ENCODE measurements at regions not wholly inside any gene's neighbourhood (a gene's known extent, or its start where the extent isn't known, plus 50 kb on each side); places are given as distances from the start of the nearest gene placed in this dataset.

DNA sequence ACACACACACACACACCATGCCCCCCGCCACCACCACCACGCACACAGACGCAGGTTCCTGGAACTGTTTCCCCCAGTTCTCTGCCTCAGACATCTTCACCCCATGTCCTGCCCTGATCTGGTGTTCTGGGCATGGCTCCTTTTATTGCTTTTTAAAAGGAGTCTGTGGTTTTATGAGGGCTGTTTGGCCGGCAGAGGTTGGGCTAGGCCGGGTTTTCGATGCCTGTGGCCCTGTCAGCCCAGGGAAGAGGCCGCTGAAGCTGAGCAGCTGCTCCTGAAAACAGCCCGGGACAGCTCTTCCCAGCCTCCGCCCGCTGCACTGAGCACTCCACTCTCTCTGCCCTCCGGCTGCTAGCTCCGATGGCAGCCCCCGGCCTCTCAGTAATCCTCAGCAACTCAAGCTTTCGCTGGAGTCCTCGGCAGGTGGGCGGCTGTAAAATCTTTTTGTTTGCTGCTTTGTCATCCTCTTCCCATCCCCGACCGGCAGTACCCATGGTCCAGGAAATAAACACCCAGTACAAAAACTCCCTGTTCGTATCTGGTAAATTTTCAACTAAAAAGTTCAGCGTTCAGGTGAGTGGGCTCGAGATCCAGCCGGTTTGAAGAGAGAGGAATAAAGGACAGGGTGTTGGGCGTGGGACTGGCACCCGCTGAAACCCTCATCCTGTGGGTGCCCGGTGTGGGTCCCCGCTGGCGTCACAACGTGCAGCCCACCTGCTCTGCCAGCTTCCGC is 103.0 kb upstream of the ERCC6L2 start:
- intact Hi-C loops (cut with micrococcal nuclease), result no loop called here
- Histone ChIP-seq H3K79me2 (ENCODE audit: control insufficient read depth, insufficient read depth, low read length) (no peaks in the 10 kb centered on the region), H3K4me2 (ENCODE audit: insufficient read depth, low read length) (no peak overlapping the region), H3K36me3 (ENCODE audit: control insufficient read depth, insufficient read depth, low read length) (no peaks in the 10 kb centered on the region), H3K4me1 (replicated peaks in 1 of 2; ENCODE audit: control insufficient read depth in 2 of 2, insufficient read depth in 2 of 2, low read length in 2 of 2) (peaks cover 0 to 4% of the 10 kb centered on the region in 2 experiments; a peak in 1 of 5 replicates), H3K9me1 (ENCODE audit: control insufficient read depth, insufficient read depth, low read length) (no peaks in the 10 kb centered on the region), H3K9ac (ENCODE audit: insufficient read depth in 1 of 2, low read depth in 2 of 2, low read length in 2 of 2) (no peak overlapping the region), H3K27me3 (ENCODE audit: control insufficient read depth in 2 of 2, insufficient read depth in 2 of 2, low read length in 2 of 2) (peaks cover 28 to 56% of the 10 kb centered on the region in 2 experiments), H3K4me3 (no peak overlapping the region), H2AFZ (ENCODE audit: low read depth, low read length) (no peak overlapping the region), H3K9me3 (replicated peaks; ENCODE audit: control insufficient read depth, insufficient read depth, low read depth, low read length) (no peaks in the 10 kb centered on the region), H3K27ac (ENCODE audit: extremely low read depth, low read depth, low read length) (no peak overlapping the region), H4K20me1 (replicated peaks; ENCODE audit: control insufficient read depth, insufficient read depth, low read length) (no peaks in the 10 kb centered on the region)
- ChIA-PET POLR2A (interaction anchor here (0.6 to 1.6 kb wide), 3 partner anchors 9 to 10 kb away, joined by 3 to 4 read pairs (median 3); no protein-coding TSS in a partner anchor), CTCF (ENCODE audit: low intra/inter-chr PET ratio) (interaction anchor here (0.5 kb wide), 1 partner anchor 544 kb away, joined by 4 read pairs; no protein-coding TSS in a partner anchor)
- TF ChIP-seq, protein P1, sequence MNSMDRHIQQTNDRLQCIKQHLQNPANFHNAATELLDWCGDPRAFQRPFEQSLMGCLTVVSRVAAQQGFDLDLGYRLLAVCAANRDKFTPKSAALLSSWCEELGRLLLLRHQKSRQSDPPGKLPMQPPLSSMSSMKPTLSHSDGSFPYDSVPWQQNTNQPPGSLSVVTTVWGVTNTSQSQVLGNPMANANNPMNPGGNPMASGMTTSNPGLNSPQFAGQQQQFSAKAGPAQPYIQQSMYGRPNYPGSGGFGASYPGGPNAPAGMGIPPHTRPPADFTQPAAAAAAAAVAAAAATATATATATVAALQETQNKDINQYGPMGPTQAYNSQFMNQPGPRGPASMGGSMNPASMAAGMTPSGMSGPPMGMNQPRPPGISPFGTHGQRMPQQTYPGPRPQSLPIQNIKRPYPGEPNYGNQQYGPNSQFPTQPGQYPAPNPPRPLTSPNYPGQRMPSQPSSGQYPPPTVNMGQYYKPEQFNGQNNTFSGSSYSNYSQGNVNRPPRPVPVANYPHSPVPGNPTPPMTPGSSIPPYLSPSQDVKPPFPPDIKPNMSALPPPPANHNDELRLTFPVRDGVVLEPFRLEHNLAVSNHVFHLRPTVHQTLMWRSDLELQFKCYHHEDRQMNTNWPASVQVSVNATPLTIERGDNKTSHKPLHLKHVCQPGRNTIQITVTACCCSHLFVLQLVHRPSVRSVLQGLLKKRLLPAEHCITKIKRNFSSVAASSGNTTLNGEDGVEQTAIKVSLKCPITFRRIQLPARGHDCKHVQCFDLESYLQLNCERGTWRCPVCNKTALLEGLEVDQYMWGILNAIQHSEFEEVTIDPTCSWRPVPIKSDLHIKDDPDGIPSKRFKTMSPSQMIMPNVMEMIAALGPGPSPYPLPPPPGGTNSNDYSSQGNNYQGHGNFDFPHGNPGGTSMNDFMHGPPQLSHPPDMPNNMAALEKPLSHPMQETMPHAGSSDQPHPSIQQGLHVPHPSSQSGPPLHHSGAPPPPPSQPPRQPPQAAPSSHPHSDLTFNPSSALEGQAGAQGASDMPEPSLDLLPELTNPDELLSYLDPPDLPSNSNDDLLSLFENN (IDR thresholded peaks at IDR 0.05; ENCODE audit: low read depth in 2 of 2, low read length in 2 of 2), result no peak
- no peak for TF ChIP-seq TBL1XR1 (IDR thresholded peaks at IDR 0.05; ENCODE audit: low read length in 2 of 2)
- TF ChIP-seq, protein P2, sequence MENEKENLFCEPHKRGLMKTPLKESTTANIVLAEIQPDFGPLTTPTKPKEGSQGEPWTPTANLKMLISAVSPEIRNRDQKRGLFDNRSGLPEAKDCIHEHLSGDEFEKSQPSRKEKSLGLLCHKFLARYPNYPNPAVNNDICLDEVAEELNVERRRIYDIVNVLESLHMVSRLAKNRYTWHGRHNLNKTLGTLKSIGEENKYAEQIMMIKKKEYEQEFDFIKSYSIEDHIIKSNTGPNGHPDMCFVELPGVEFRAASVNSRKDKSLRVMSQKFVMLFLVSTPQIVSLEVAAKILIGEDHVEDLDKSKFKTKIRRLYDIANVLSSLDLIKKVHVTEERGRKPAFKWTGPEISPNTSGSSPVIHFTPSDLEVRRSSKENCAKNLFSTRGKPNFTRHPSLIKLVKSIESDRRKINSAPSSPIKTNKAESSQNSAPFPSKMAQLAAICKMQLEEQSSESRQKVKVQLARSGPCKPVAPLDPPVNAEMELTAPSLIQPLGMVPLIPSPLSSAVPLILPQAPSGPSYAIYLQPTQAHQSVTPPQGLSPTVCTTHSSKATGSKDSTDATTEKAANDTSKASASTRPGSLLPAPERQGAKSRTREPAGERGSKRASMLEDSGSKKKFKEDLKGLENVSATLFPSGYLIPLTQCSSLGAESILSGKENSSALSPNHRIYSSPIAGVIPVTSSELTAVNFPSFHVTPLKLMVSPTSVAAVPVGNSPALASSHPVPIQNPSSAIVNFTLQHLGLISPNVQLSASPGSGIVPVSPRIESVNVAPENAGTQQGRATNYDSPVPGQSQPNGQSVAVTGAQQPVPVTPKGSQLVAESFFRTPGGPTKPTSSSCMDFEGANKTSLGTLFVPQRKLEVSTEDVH (IDR thresholded peaks at IDR 0.05; ENCODE audit: low read depth, partially characterized antibody), result no peak
- no peak for TF ChIP-seq POLR2G (IDR thresholded peaks at IDR 0.05; ENCODE audit: low read depth, low read length)
- TF ChIP-seq ZNF780A (CRISPR knock-in tag; IDR thresholded peaks at IDR 0.05), result no peak
- TF ChIP-seq ZNF77 (CRISPR knock-in tag; IDR thresholded peaks at IDR 0.05), result no peak
- no peak for TF ChIP-seq FOXJ2 (tag; IDR thresholded peaks at IDR 0.05)
- no peak for TF ChIP-seq ZBED1 (IDR thresholded peaks at IDR 0.05)
- TF ChIP-seq, protein P3, sequence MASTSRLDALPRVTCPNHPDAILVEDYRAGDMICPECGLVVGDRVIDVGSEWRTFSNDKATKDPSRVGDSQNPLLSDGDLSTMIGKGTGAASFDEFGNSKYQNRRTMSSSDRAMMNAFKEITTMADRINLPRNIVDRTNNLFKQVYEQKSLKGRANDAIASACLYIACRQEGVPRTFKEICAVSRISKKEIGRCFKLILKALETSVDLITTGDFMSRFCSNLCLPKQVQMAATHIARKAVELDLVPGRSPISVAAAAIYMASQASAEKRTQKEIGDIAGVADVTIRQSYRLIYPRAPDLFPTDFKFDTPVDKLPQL (IDR thresholded peaks at IDR 0.05; ENCODE audit: extremely low read depth, insufficient read length), result no peak
- TF ChIP-seq ILK (tag; IDR thresholded peaks at IDR 0.05; ENCODE audit: borderline replicate concordance, low read depth), result no peak
- TF ChIP-seq ZNF583 (CRISPR knock-in tag; IDR thresholded peaks at IDR 0.05), result no peak
- TF ChIP-seq, protein P4, sequence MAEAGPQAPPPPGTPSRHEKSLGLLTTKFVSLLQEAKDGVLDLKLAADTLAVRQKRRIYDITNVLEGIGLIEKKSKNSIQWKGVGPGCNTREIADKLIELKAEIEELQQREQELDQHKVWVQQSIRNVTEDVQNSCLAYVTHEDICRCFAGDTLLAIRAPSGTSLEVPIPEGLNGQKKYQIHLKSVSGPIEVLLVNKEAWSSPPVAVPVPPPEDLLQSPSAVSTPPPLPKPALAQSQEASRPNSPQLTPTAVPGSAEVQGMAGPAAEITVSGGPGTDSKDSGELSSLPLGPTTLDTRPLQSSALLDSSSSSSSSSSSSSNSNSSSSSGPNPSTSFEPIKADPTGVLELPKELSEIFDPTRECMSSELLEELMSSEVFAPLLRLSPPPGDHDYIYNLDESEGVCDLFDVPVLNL (CRISPR knock-in tag; IDR thresholded peaks at IDR 0.05; ENCODE audit: low read depth), result no peak
- no peak for TF ChIP-seq ZNF253 (CRISPR knock-in tag; conservative IDR thresholded peaks at IDR 0.05)
- TF ChIP-seq ARNT (IDR thresholded peaks at IDR 0.05), result no peak
- TF ChIP-seq JUNB (CRISPR knock-in tag; conservative IDR thresholded peaks at IDR 0.05), result no peak
- 10% methylated on average over 28 of the region's 29 CpGs for whole genome bisulfite sequencing (ENCODE audit: insufficient coverage, low coverage, missing lambda C conversion rate)
- ATAC-seq (no peak), FAIRE-seq (no peak), DNase-seq (ENCODE audit: extremely low read depth in 1 of 4, low spot score in 3 of 4) (no peak)
- no TSS peak for BruUV-seq (replicated peaks)
- in situ Hi-C loops (cut with MboI), result no loop called here

Data from K562 (cell line).